GM23338 (cell line): ENCODE measurements at regions not wholly inside any gene's neighbourhood (a gene's known extent, or its start where the extent isn't known, plus 50 kb on each side); places are given as distances from the start of the nearest gene placed in this dataset.
A peak's percentile ranks its signal among the peaks of the same experiment; 100 is the strongest.

Experiments used
- ATAC-seq: fragments of 200-7000 bp; cut with Tn5 transposase; 3 replicates; pipeline ENCODE4 v1.9.1; 2020
- DNase-seq: peaks from one replicate; pipeline ENCODE4 v3.0.0-alpha.2; 2015; ENCODE audit warnings: low spot score
- H2AFZ ChIP-seq: fragments of 200-600 bp; sonication (generic); 2 replicates; pipeline ENCODE4 v1.8.0; 2016; ENCODE audit warnings: antibody characterized with exemption, mild to moderate bottlenecking, moderate library complexity
- H3F3A ChIP-seq: fragments of 200-600 bp; sonication (generic); replicated peaks from 2 replicates; pipeline ENCODE4 v1.8.0; 2017; ENCODE audit warnings: antibody characterized with exemption, mixed run types, low read depth
- H3K27ac ChIP-seq: fragments of 200-600 bp; sonication (generic); 2 replicates; pipeline ENCODE4 v1.6.1; 2016; ENCODE audit warnings: low read depth
- H3K27me3 ChIP-seq: fragments of 200-600 bp; sonication (generic); 2 replicates; pipeline ENCODE4 v1.8.0; 2016; ENCODE audit warnings: mild to moderate bottlenecking, mixed run types, moderate library complexity; ENCODE audit not compliant: insufficient read depth
- H3K36me3 ChIP-seq: fragments of 200-600 bp; sonication (generic); 2 replicates; pipeline ENCODE4 v1.8.0; 2016; ENCODE audit warnings: mild to moderate bottlenecking; ENCODE audit not compliant: insufficient read depth
- H3K4me1 ChIP-seq: fragments of 200-600 bp; sonication (generic); 2 replicates; pipeline ENCODE4 v1.8.0; 2016; ENCODE audit warnings: mild to moderate bottlenecking, moderate library complexity; ENCODE audit not compliant: insufficient read depth
- H3K4me2 ChIP-seq: fragments of 200-600 bp; sonication (generic); 2 replicates; pipeline ENCODE4 v1.7.1; 2017; ENCODE audit warnings: mixed run types
- H3K4me3 ChIP-seq: fragments of 200-600 bp; sonication (generic); 2 replicates; pipeline ENCODE4 v1.6.1; 2016; ENCODE audit warnings: mixed run types
- H3K79me2 ChIP-seq: fragments of 200-600 bp; sonication (generic); replicated peaks from 2 replicates; pipeline ENCODE4 v1.8.0; 2017; ENCODE audit warnings: mild to moderate bottlenecking; ENCODE audit not compliant: insufficient read depth
- H3K9me2 ChIP-seq: fragments of 200-600 bp; sonication (generic); 2 replicates; pipeline ENCODE4 v1.8.0; 2017; ENCODE audit not compliant: insufficient read depth
- H4K20me1 ChIP-seq: fragments of 200-600 bp; sonication (generic); replicated peaks from 2 replicates; pipeline ENCODE4 v1.8.0; 2017; ENCODE audit warnings: mild to moderate bottlenecking; ENCODE audit not compliant: insufficient read depth
- H3K27ac Mint-ChIP-seq: 2 replicates; pipeline ENCODE4 v1.8.0; 2020; ENCODE audit warnings: inconsistent platforms, mild to moderate bottlenecking, moderate library complexity, mixed read lengths
- H3K27me3 Mint-ChIP-seq: 3 replicates; pipeline ENCODE4 v1.8.0; 2022; ENCODE audit warnings: low read depth, mild to moderate bottlenecking, moderate library complexity, mixed read lengths, inconsistent platforms; ENCODE audit not compliant: insufficient read depth, poor library complexity
- H3K36me3 Mint-ChIP-seq: 3 replicates; pipeline ENCODE4 v1.8.0; 2021; ENCODE audit warnings: low read depth, mild to moderate bottlenecking, inconsistent platforms, moderate library complexity, mixed read lengths
- H3K4me1 Mint-ChIP-seq: 3 replicates; pipeline ENCODE4 v1.8.0; 2020; ENCODE audit warnings: mild to moderate bottlenecking, inconsistent platforms, mixed read lengths
- H3K4me3 Mint-ChIP-seq: 3 replicates; pipeline ENCODE4 v1.8.0; 2021; ENCODE audit warnings: moderate library complexity, mild to moderate bottlenecking, inconsistent platforms, mixed read lengths
- H3K9me3 Mint-ChIP-seq: 3 replicates; pipeline ENCODE4 v1.8.0; 2020; ENCODE audit warnings: moderate library complexity, mild to moderate bottlenecking, inconsistent platforms, mixed read lengths
- CREB1 ChIP-seq: fragments of 250-450 bp; sonication (Bioruptor Pico); IDR thresholded peaks from 2 replicates; pipeline ENCODE4 v1.5.0; 2020; ENCODE audit warnings: low read depth, mild to moderate bottlenecking, moderate library complexity
- CTCF ChIP-seq, 2 experiments: fragments of 200-600 bp in 1 of 2; sonication (generic) in 1 of 2; conservative IDR thresholded peaks; 2 replicates each; pipeline versions ENCODE4 v1.5.1 to v1.6.1; 2016 to 2017; ENCODE audit warnings: antibody characterized with exemption in 2 of 2, low read depth in 2 of 2, mild to moderate bottlenecking in 2 of 2, moderate library complexity in 1 of 2
- ETS1 ChIP-seq: IDR thresholded peaks from 2 replicates; pipeline ENCODE4 v1.6.1; 2016; ENCODE audit warnings: antibody characterized with exemption
- EZH2 ChIP-seq: fragments of 200-600 bp; sonication (generic); IDR thresholded peaks from one replicate; pipeline ENCODE4 v1.8.0; 2017; ENCODE audit warnings: antibody characterized with exemption, mild to moderate bottlenecking, low read depth; ENCODE audit not compliant: unreplicated experiment
- POLR2AphosphoS5 ChIP-seq: IDR thresholded peaks from 2 replicates; pipeline ENCODE4 v1.6.1; 2016; ENCODE audit warnings: antibody characterized with exemption, low read depth
- REST ChIP-seq: IDR thresholded peaks from one replicate; pipeline ENCODE4 v1.6.1; 2018; ENCODE audit warnings: antibody characterized with exemption; ENCODE audit not compliant: unreplicated experiment
- STAT1 ChIP-seq: IDR thresholded peaks from one replicate; pipeline ENCODE4 v1.6.1; 2016; ENCODE audit warnings: antibody characterized with exemption; ENCODE audit not compliant: unreplicated experiment
- ZNF114 ChIP-seq: fragments of 250-450 bp; sonication (Bioruptor Pico); IDR thresholded peaks from 2 replicates; pipeline ENCODE4 v1.5.0; 2020; ENCODE audit warnings: mild to moderate bottlenecking, moderate library complexity
- ZNF331 ChIP-seq: fragments of 250-450 bp; sonication (Bioruptor Pico); IDR thresholded peaks from 2 replicates; pipeline ENCODE4 v1.5.0; 2020; ENCODE audit warnings: low read depth, mild to moderate bottlenecking, moderate library complexity
- TF ChIP-seq, protein P1 (sequence below): fragments of 250-450 bp; sonication (Bioruptor Pico); IDR thresholded peaks from 2 replicates; pipeline ENCODE4 v1.5.0; 2020; ENCODE audit warnings: mild to moderate bottlenecking, moderate library complexity

- H4K20me1 ChIP-seq, result no peaks in the 10 kb centered on the region
- Mint-ChIP-seq H3K9me3 (peaks cover 3% of the 10 kb centered on the region; the same call in 1 of the 3 replicates), H3K36me3 (no peaks in the 10 kb centered on the region), H3K4me3 (no peak overlapping the region), H3K4me1 (no peaks in the 10 kb centered on the region), H3K27ac (no peak overlapping the region), H3K27me3 (no peaks in the 10 kb centered on the region)
- no peaks in the 10 kb centered on the region for H3K27me3 ChIP-seq
- H3K27ac ChIP-seq, result no peak overlapping the region
- H3K79me2 ChIP-seq, result no peaks in the 10 kb centered on the region
- ATAC-seq, result peak; percentile 42; the same call in 1 of the 3 replicates
- DNase-seq, result peak; percentile 9
- no peaks in the 10 kb centered on the region for H3K36me3 ChIP-seq
- no peak overlapping the region for H3K4me3 ChIP-seq
- no peak overlapping the region for H3K4me2 ChIP-seq
- no peaks in the 10 kb centered on the region for H3K4me1 ChIP-seq
- no peaks in the 10 kb centered on the region for H3K9me2 ChIP-seq
- TF ChIP-seq CREB1, result no peak
- TF ChIP-seq ZNF331, result no peak
- no peak overlapping the region for H2AFZ ChIP-seq
- no peaks in the 10 kb centered on the region for H3F3A ChIP-seq
These were observed 162.4 kb downstream of the DSEL start for GRCh38 chr18:67354091-67354490.

DNA sequence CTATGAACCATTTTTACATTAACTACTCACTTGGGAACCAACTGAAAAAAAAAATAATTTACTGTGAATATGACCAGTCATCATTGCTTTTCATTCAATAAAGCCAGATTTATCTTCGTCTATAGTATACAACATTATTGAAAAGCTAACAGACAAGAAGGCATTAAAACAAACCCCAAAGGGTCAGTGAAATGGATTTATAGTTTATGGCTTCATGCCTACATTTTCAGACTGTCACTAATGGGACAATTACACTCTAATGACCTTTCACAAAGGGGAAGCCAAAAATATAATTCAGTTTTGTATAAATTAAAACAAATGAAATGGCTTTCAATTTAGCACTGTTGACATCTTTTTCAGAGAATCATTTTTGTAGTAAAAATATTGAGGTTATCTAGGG is 169.1 kb downstream of the DSEL start:
- no peak overlapping the region for H2AFZ ChIP-seq
- no peaks in the 10 kb centered on the region for H3K79me2 ChIP-seq
- no peaks in the 10 kb centered on the region for H4K20me1 ChIP-seq
- H3K27ac ChIP-seq, result no peak overlapping the region
- H3K27me3 Mint-ChIP-seq, result peaks cover 1% of the 10 kb centered on the region
- H3K4me1 Mint-ChIP-seq, result no peaks in the 10 kb centered on the region
- no peak overlapping the region for H3K4me3 Mint-ChIP-seq
- no peak for DNase-seq
- H3K36me3 ChIP-seq, result no peaks in the 10 kb centered on the region
- H3K4me3 ChIP-seq, result no peak overlapping the region
- H3K27me3 ChIP-seq, result no peaks in the 10 kb centered on the region
- no peaks in the 10 kb centered on the region; the same call in 2 of the 3 replicates for H3K9me3 Mint-ChIP-seq
- H3F3A ChIP-seq, result no peaks in the 10 kb centered on the region
- no peaks in the 10 kb centered on the region for H3K9me2 ChIP-seq
- H3K4me2 ChIP-seq, result no peak overlapping the region
- no peak for ATAC-seq
- no peaks in the 10 kb centered on the region for H3K4me1 ChIP-seq
- no peak overlapping the region for H3K27ac Mint-ChIP-seq
- no peaks in the 10 kb centered on the region for H3K36me3 Mint-ChIP-seq
- TF ChIP-seq STAT1, result no peak
- TF ChIP-seq ZNF114, result no peak
- no peak for TF ChIP-seq ZNF331
- no peak for TF ChIP-seq ETS1
- no peak for TF ChIP-seq EZH2
- TF ChIP-seq CTCF (conservative IDR thresholded peaks at IDR 0.05; ENCODE audit: low read depth in 2 of 2), result no peak
- no peak for TF ChIP-seq POLR2AphosphoS5
- no peak for TF ChIP-seq REST
- TF ChIP-seq, protein P1, sequence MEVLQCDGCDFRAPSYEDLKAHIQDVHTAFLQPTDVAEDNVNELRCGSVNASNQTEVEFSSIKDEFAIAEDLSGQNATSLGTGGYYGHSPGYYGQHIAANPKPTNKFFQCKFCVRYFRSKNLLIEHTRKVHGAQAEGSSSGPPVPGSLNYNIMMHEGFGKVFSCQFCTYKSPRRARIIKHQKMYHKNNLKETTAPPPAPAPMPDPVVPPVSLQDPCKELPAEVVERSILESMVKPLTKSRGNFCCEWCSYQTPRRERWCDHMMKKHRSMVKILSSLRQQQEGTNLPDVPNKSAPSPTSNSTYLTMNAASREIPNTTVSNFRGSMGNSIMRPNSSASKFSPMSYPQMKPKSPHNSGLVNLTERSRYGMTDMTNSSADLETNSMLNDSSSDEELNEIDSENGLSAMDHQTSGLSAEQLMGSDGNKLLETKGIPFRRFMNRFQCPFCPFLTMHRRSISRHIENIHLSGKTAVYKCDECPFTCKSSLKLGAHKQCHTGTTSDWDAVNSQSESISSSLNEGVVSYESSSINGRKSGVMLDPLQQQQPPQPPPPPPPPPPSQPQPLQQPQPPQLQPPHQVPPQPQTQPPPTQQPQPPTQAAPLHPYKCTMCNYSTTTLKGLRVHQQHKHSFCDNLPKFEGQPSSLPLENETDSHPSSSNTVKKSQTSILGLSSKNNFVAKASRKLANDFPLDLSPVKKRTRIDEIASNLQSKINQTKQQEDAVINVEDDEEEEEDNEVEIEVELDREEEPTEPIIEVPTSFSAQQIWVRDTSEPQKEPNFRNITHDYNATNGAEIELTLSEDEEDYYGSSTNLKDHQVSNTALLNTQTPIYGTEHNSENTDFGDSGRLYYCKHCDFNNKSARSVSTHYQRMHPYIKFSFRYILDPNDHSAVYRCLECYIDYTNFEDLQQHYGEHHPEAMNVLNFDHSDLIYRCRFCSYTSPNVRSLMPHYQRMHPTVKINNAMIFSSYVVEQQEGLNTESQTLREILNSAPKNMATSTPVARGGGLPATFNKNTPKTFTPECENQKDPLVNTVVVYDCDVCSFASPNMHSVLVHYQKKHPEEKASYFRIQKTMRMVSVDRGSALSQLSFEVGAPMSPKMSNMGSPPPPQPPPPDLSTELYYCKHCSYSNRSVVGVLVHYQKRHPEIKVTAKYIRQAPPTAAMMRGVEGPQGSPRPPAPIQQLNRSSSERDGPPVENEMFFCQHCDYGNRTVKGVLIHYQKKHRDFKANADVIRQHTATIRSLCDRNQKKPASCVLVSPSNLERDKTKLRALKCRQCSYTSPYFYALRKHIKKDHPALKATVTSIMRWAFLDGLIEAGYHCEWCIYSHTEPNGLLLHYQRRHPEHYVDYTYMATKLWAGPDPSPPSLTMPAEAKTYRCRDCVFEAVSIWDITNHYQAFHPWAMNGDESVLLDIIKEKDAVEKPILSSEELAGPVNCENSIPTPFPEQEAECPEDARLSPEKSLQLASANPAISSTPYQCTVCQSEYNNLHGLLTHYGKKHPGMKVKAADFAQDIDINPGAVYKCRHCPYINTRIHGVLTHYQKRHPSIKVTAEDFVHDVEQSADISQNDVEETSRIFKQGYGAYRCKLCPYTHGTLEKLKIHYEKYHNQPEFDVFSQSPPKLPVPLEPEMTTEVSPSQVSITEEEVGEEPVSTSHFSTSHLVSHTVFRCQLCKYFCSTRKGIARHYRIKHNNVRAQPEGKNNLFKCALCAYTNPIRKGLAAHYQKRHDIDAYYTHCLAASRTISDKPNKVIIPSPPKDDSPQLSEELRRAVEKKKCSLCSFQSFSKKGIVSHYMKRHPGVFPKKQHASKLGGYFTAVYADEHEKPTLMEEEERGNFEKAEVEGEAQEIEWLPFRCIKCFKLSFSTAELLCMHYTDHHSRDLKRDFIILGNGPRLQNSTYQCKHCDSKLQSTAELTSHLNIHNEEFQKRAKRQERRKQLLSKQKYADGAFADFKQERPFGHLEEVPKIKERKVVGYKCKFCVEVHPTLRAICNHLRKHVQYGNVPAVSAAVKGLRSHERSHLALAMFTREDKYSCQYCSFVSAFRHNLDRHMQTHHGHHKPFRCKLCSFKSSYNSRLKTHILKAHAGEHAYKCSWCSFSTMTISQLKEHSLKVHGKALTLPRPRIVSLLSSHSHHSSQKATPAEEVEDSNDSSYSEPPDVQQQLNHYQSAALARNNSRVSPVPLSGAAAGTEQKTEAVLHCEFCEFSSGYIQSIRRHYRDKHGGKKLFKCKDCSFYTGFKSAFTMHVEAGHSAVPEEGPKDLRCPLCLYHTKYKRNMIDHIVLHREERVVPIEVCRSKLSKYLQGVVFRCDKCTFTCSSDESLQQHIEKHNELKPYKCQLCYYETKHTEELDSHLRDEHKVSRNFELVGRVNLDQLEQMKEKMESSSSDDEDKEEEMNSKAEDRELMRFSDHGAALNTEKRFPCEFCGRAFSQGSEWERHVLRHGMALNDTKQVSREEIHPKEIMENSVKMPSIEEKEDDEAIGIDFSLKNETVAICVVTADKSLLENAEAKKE (CRISPR knock-in tag), result no peak
